Umbilical cord (tissue), 1 donor: ENCODE measurements at regions not wholly inside any gene's neighbourhood (a gene's known extent, or its start where the extent isn't known, plus 50 kb on each side); places are given as distances from the start of the nearest gene placed in this dataset.

Experiments
- DNase-seq: peaks from one replicate; pipeline ENCODE4 v3.0.0-alpha.2; 2015; ENCODE audit warnings: low spot score

- DNase-seq = no peak
Measured at GRCh38 chr15:73001840-73002239, 50.4 kb upstream of the NEO1 start.

DNA sequence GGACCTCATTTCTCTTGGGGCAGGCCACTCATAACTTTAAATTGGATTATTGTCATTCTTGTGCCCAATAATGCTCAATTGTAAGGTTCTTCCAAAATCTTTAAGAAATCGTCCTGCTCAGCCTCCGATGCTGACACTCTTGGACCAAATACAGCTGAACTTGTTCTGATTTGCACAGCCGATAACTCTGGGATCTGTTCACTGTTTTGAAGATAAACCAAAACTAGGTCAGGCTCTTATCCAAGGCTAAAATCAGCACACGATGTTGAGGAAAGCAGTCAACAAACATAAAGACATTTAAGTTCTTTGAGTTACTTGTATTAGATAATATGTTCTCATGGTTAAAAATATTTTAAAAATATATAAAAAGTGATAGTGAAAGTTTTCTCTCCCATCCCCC, 52.0 kb upstream of the NEO1 start:
- peak; percentile 52 for DNase-seq

DNA sequence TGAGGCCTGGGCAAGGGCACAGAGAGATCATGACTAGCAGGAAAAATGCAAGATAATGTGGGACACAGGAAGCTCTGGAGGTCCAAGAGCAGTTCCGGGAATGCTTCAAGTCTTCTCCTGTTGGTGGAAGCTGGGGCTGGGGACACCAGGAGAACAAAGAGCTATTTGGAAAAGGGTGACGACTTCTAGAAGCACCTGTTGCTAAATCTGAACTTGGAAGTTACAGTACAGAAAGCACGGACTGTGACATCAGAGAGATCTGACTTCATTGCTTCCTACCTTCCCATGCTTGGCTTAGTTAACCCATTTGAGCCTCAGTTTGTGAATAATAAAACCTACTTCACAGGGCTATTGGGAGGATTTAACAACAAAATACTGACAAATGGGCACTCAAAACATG, 52.7 kb upstream of the NEO1 start:
- DNase-seq = no peak

GRCh38 chr15:72998681-72999466, 53.4 kb upstream of the NEO1 start:
- no peak for DNase-seq

GRCh38 chr15:72998226-72998625, 54.0 kb upstream of the NEO1 start:
- no peak for DNase-seq

- DNase-seq = no peak
Measured at GRCh38 chr15:72995849-72996248, 56.4 kb upstream of the NEO1 start.

DNA sequence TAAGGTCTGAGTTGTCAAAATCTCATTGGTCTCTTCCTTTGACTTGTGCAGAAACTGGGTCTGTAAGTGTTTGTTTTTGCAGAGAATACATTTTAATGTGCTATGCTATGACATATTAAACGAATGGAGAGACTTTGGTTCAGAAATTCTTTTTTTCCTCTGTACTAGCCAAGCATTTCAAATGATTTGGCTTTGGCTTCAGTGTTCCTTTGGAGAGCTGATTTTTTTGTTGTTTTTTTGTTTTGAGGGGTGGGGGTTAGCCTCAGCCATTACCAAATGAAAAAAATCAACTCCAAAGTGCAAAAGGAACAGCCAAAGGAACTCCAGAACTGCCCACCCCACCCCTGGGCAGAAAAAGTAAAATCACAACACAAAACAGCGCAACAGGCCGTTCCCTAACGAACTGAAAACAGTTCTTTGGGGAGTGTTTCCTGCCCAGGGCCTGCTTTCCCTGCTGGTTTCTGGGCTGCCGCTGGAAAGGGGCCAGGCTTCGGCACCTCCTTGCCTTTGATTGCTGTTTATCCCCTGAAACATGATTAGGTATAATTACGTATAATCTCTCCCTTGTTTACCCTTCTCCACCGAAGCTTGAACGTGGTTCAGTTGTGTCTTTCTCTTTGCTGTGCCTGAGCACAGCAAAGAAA, 57.6 kb upstream of the NEO1 start:
- no peak for DNase-seq

- peak; percentile 78 for DNase-seq
Measured at GRCh38 chr15:72992841-72993252, 59.4 kb upstream of the NEO1 start.

DNA sequence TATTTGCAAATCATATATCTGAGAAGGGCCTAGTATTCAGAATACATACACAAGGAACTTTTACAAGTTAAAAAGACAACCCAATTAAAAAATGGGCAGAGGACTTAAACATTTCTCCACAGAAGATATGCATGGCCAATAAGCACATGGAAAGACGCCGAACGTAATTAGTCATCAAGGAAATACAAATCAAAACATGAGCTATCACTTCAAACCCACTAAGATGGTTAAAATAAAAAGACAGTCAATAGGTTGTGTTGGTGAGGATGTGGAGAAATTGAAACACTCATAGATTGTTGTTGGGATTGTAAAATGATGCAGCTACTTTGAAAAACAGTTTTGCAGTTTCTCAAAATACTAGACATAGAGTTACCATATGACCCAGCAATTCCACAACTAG, 61.2 kb upstream of the NEO1 start:
- no peak for DNase-seq

DNA sequence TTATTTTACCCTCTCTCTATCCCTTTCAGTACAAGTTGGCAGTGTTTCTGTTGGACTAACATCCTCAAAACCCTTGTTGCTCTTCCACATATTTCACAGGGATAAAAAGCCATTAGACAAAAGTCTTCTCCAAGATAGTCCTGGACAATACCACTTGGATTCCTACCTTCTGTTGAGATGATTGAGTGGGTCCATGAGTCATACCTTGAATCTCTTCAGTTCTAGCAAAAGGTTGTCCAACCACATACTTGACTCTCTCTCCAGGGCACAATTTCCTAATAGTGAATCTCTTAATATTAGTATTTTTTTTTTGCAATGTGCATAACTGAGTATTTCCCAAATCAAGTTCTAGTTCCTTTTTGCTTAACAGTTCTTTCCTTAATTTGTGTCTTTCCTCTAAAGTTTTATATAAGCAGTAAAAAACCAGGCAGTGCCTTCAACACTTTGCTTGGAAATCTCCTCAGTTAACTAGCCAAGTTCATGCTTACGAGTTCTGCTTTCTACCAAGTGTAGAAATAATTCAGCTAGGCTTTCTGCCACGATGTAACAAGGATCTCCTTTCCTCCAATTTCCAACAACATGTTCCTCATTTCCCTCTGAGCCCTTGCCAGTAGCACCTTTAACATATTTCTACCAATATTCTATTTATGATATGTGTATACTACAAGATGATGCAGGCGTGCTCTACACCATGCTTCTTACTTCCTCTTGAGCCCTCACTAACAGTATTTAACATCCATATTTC, 68.3 kb upstream of the NEO1 start:
- no peak for DNase-seq

DNA sequence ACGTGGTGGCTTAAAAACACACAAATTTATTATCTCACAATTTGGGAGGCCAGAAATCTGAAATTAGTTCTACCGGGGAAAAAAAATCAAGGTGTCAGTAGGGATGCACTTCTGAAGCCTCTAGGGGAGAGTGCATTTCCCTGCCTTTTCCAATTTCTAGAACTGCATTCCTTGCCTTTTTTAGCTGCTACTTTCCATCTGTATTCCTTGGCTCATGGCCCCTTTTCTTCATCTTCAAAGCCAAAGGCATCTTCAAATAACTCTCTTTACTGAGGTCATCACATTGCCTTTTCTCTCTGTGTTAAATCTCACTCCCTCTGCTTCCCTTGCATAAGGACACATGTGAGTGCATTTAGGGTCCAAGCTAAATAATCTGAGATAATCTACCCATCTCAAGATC, 69.5 kb upstream of the NEO1 start:
- DNase-seq = peak; percentile 76

DNA sequence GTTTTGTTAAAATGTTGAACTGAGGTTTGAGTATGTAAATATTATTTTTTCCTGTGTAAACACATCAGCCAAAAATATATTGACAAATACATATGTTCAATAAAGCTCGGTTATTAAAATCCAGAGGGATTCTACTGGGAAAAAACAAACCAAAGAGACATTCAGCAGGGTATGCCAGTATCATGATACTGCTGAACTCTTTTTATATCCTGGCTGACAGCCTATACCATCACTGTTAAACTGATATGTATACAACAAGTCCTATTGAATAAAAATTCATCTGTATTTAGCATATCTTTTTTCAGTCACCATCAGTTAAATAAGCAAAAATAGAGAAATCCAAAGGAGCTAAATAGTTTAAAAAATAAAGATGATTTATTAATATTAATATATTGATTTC, 71.6 kb upstream of the NEO1 start:
- DNase-seq = no peak

GRCh38 chr15:72979791-72980190, 72.5 kb upstream of the NEO1 start:
- DNase-seq = no peak

DNA sequence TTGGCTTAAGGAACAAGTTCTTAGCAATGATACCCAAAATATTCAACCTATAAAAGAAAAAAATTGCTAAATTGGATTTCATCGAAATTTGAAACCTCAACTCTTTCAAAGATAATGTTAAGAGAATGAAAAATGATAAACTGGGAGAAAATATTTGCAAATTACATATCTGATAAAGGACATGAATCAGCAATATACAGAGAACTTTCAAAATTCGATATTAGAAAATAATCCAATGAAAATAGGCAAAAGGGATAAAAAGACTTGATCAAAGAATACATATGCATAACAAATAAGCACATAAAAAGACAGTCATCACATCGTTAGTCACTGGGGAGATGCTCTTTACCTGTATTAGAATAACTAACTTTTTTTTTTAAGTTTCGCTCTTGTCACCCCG, 73.0 kb upstream of the NEO1 start:
- DNase-seq = no peak

DNA sequence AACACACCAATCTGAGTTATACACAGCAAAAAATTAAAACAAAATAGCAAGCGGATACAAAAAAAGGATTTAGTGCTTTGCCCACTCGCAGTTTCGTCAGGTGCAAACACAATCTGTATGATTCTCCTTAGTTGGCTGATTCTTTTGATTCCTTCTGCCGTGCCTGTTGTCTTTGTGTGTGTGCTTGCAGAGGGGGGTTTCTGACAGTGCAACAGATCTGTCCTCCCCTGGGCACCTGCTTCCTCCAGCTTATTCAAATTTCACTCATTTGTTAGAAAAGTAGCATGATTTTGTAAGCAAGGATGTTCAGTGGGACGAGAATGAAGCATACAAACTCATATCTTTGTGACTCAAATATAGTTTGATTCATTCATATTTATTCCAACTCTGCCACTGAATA, 74.0 kb upstream of the NEO1 start:
- no peak for DNase-seq

DNA sequence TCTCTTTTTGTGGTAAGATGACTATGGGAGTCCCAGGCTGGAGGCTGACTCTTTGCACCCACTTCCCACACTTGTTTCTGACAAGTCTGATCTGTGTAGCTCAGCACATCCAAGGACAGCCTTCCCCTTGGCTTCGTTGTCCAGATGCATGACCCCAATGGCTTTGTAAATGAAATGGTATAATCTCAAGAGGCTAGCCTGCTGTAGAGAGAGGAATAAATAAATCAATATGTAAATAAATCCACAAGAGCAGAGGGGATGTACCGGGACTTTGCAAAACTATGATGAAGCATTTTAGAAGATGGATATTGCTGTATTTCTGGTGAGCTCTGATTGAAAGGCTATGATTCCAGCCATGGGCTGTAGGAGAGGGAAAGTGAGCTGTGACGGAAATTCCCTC, 79.9 kb upstream of the NEO1 start:
- DNase-seq = no peak

DNA sequence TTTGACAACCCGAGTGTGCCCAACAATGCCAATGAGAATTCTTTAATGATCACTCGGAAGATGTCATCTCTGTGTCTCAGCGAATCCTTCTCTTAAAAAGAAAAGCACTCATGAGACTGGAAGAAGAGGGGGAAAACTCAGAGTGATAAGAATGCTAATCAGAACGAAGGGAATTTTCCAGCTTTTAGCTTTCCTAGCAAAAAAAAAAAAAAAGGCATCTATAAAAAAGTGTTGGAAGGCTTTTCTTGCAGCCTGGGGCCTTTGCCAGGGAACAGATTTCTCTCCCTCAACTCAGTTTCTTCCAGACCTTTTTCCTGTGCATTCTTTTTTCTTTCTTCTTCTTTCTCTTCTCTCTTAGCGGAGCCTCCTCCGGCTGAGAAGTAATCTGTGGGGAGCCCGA, 80.5 kb upstream of the NEO1 start:
- peak; percentile 68 for DNase-seq

DNA sequence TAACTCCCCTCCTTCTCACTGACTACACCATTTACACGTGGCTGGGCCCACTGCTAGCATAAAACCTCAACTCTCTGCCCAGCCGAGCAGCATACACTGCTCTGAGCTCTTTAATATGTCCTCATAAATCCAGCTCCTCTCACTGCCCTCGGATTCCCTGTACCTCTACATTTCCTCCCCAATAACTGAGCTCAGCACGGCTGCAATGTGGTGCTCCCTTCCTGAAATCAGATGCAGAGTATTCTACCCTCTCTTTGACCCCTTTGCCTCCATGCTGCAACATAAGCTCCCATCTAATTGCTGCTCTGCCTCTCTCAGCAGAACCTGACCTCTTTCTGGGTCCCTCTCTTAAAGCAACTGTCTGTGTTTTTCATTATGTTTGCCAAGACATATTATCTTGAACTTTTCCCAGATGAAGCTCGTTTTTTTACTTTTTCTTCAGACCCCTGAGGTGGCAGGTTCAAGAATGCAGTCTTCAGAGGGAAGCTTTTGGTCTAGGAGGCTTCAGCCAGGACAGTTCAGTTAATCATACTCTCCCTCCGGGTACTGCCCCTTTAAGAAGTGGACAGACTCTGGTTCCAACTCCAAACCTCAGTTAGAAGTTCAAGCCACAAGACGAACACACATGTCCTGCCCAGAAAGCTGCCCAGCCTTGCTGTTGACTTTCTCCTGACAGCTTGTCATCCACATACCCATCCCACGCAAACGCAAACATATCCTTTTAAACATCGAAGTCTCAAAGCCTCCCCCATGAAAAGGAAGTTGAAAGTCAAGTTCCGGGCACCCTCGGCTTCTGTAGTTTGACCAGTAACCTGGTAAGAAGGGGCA, 81.1 kb upstream of the NEO1 start:
- peak; percentile 83 for DNase-seq

DNA sequence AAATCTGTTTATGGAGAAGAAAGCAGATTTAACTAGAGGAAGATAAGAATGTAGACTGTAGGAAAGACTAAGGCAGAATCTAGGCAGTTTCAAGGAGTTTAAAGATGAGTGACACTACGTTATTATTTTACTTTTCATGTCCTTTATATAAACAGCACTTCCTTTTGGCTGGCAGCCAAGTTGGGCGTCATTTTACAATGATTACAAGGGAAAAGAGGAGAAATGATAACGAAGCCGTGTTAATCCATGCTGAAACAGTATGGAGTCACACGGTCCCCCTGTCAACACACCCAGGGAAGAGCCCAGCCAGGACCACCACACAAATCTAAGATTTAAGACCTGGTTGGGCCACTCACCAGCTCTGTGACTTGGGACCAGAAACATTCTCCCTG, 83.7 kb upstream of the NEO1 start:
- DNase-seq = no peak

DNA sequence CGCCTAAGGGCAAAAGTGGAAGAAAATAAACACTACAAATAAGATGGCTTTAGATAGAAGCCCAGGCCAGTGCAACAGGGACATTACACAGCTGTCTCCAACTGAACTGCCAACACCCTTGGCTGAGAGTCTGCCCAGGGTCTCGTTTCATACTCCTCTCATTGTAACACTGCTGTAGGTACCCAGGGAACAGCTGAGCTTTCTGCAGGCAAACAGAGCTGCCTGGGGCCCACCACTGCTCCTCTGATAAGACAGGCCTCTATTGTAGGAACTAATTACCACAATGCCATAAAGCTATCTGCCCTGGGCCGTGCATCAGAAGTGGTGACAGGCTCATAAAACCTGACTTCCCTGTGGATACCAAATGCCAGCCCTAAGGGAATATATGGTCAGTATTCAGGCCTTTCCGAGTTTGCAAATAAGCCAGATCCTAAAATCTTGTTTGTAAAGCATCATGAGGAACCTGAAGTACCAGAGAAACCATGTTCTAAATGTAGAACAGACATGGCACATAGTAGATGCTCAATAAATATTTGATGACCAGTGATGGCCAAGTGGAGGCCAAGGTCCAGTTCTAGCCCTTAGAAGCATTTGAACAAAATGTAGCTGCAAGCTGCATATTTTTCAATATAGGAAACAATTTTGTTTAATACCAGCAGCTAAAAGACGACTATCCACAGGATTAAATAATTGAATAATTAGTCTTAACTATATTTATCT, 84.3 kb upstream of the NEO1 start:
- DNase-seq = peak; percentile 28

DNA sequence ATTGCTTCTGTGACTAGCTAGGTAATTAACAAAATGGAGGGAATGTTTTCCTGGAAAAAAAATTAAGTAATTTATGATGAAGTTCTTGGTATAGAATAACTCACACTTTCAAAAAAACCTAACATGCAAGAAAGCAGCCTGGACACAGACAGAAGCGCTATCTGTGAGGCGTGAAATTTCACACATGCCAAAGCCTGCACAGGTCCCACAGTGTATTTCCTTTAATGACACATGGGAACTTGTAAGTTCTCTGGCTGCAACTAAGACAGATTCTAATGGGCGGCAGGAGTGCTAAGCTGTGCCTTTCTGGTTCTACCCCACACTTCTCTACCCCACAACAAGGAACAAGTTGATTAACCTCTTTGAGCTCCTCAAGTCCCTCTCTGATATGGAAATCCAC, 84.9 kb upstream of the NEO1 start:
- DNase-seq = no peak
